GM23248 (cell line): ENCODE measurements at regions not wholly inside any gene's neighbourhood (a gene's known extent, or its start where the extent isn't known, plus 50 kb on each side); places are given as distances from the start of the nearest gene placed in this dataset.

Experiments used
- EZH2 ChIP-seq: fragments of 200-600 bp; sonication (generic); IDR thresholded peaks from 2 replicates; pipeline ENCODE4 v1.6.1; 2018; ENCODE audit warnings: antibody characterized with exemption, mild to moderate bottlenecking; ENCODE audit not compliant: insufficient read depth, poor library complexity, severe bottlenecking
- EZH2phosphoT487 ChIP-seq: fragments of 200-600 bp; sonication (generic); IDR thresholded peaks from 2 replicates; pipeline ENCODE4 v1.6.1; 2018; ENCODE audit warnings: antibody characterized with exemption, moderate library complexity, mild to moderate bottlenecking, low read depth; ENCODE audit not compliant: insufficient read depth

GRCh38 chr9:84504360-84504759, 163.8 kb upstream of the SLC28A3 start:
- TF ChIP-seq EZH2 (no peak), EZH2phosphoT487 (no peak)
